NCI-H2107 treated with DMSO at 0.1 percent for 48 hours (cell line): ENCODE measurements at regions not wholly inside any gene's neighbourhood (a gene's known extent, or its start where the extent isn't known, plus 50 kb on each side); places are given as distances from the start of the nearest gene placed in this dataset.
"Not testable (repeated sequence)": the region's sequence is repeated elsewhere in the genome, so short reads cannot be mapped to it uniquely, and the experiment has no call there.

Experiments
- DNase-seq: peaks from one replicate; lab custom pipeline; 2025; ENCODE audit not compliant: unreplicated experiment; lab: John Stamatoyannopoulos, UW

DNA sequence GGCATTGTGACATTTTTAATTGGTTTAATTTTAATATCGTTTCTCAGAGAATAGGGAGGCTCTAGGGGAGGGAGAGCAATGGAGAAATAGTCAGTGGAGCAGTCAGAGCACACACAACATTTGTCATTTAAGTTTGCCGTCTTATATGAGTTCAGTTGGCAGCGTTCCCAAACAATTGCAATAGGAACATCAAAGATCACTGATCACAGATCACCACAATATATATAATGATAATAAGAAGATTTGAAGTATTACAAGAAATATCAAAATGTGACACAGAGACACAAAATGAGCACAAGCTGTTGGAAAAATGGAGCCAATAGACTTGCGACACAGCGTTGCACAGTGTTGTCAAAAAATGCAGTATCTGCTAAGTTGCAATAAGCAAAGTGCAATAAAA is 303.7 kb downstream of the CDH19 start:
- DNase-seq, result no peak

DNA sequence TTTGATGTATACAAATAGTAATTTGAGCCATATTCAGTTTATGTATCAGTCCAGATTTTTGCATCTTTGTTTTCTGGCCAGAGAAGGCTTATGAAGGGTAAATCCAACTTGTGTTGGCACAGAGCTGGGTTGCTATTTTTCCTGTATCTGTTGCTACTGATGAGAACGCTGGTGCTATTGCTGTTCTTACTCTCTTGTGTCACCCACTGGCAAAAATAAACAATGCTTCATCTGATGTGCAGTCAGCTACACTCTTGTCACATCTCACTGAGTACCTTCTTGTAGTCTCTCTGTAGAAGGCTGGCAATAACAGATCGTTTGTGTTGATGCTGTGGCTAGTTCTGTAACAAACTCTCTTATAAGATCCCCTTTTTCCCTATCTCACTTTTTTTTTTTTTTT is 323.4 kb downstream of the CDH19 start:
- no peak for DNase-seq

DNA sequence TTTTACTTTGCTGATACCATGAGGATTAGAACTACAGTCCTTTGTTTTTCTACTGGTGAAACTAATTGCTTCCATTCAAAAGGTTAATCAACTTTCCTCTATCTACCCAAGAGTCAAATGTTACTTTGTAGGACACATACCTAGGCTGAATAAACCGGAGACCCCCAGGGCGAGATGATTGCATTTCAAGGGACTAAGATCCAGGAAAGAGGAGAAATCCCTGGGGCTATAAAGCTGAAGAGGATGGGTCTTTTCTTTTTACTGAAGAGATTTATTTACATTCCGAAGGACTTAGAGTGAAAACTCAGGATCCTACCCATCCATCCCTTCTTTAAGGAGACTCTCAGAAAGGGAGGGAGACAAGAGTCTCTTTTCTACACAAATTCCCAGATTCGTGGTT is 331.9 kb downstream of the CDH19 start:
- no peak for DNase-seq

DNA sequence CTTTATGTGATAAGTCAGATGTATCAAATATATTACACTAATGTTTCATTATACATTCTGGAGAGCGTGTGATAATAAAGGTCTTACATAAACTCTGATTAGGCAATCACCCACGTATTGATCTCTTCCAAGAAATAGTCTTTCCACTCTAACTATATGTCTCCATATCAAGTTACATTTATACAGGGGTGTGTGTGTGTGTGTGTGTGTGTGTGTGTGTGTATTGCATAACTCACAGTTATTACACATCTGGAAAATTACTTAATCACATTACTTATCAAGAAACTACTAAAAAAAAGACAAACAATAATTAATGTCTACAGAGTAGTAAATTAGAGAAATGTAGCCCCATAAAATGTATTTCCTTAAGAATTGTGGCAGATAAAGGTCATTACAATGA is 339.8 kb downstream of the CDH19 start:
- DNase-seq, result no peak

DNA sequence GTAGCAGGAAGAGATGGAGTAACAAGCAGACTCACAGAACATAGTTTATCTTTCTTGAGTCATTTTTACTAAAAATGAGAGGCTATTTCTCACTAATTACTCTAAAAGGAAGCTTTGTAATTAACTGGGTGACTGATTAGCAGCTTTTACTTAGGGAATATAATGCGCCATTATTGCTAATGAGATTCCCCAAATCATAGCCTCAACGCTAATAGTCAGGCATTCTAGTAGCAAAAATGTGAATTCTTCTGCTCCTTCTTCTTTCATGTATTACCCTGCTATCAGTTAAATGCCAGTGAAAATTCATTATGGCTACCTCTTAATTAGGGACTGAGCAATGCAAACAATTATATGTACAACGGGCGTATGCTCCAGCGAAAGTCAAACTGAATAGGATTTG is 349.8 kb downstream of the CDH19 start:
- no peak for DNase-seq

DNA sequence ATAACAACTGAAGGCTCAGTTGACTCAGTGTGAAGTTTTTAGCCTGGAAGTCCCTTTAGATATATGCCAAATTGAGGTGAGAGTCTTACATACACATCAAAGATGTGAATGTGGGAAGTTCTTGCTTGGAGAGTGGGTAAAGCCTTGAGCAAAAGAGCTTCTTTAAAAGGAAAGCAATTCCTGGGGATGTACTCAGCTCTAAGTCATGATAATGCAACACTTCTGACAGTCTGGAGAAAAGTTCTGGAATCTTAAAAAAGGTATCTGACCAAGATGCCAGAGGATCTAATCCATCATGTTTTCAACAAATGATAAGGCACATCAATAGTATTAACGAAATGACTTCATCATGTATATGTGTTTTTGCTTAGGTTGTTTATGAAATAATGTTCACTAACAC is 351.2 kb downstream of the CDH19 start:
- DNase-seq, result no peak

DNA sequence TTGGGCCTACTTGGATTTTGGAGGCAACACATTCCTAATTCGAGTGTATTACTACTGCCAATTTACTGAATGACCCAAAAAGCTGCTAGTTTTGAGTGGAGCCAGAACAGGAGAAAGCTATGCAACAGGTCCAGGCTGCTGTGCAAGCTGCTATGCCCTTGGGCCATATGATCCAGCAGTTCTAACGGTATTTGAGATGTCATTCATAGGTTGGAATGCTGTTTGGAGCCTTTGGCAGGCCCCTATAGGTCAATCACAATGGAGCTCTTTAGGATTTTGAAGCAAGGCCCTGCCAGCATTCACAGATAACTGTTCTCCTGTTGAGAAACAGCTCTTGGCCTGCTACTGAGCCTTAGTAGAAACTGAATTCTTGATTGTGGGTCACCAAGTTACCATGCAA is 368.7 kb downstream of the CDH19 start:
- no peak for DNase-seq

DNA sequence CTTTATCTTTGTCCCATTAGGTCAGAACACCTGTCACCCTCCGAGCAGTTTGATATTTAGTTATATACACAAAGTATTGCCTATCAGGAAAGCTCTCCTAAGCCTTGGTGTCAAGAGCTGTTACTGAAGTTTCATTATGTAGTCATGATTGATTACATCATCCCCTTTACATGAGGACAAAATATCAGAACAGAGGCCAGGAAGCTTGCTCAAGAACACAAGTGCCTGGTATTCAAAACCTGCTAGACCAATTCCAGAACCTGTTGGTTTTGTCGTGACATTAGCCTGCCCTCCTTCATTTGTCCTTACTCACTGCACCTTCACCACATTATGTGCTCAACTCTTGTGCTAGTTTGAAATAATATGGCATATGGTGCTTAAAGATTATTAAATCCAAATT is 377.1 kb downstream of the CDH19 start:
- no peak for DNase-seq

DNA sequence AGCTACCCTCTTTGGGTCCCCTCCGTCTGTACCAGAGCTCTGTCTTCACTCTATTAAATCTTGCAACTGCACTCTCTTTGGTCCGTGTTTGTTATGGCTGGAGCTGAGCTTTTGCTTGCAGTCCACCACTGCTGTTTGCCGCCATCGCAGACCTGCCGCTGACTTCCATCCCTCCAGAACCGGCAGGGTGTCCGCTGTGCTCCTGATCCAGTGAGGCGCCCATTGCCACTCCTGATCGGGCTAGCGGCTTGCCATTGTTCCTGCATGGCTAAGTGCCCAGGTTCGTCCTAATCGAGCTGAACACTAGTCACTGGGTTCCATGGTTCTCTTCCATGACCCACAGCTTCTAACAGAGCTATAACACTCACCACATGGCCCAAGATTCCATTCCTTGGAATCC is 380.6 kb downstream of the CDH19 start:
- DNase-seq, result not testable (repeated sequence)

DNA sequence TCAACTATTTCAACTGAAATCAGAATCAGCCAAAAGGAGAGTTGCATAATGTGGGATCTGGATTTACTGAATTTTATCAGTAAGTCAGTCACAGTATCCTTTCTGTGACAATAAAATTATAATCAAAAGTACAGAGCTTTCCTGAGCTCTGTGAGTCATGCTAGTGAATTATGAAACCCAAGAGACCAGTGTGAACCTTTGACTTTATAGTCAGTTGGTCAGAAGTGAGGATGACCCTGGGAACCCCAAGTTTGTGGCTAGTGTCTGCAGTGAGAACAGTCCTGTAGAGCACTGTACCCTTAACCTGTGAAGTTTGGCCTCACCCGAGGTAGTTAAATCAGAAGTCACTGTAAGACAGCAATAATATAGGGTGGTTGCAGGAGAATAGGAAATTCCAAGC is 381.7 kb downstream of the CDH19 start:
- no peak for DNase-seq

DNA sequence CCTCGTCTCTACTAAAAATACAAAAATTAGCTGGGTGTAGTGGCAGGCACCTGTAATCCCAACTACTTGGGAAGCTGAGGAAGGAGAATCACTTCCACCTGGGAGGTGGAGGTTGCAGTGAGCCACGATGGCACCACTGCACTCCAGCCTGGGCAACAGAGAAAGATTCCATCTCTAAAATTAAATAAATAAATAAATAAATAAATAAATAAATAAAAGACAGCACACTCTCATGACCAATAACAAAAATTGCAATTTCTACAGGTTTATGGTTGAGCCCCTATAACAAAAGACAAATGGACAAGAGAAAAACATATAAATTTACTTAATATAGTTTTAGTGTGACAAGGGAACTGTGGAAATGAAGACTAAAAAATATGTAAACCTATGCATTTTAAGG is 384.1 kb downstream of the CDH19 start:
- DNase-seq, result no peak

DNA sequence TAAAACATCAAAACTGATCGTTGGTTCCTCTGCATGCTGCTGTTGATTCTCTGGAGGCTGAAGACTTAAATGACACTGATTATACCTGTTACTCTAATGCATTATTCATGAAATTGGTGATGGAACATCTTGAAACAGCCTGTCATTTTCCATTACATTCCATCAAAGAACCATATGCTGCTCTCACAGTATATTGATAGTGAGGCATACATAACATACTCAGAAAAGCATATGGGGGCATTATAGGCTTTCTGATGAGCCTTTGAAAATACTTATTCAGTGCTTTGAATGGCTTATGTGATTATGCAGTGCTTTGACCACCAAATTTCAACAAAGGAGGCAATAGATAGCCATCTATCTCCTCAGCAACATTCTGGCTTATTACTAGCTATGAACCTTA is 392.1 kb downstream of the CDH19 start:
- no peak for DNase-seq

DNA sequence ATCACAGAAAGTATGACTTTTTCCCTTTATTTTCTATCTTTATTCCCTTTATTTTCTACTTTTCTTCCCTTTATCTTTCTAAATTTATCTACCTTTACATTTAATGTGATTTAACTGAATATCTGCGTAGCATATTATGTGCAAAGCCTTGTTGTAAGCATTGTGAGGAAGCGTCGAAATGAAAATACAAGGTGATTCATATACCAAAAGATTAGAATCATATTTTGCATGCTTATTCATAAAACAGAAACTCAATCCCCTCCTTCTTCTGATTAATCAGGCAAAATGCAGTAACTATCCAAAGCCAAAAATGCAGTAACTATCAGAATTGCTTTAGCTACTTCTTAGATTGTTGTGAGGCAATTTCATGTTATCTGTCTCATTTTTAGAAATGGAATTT is 393.0 kb downstream of the CDH19 start:
- no peak for DNase-seq

DNA sequence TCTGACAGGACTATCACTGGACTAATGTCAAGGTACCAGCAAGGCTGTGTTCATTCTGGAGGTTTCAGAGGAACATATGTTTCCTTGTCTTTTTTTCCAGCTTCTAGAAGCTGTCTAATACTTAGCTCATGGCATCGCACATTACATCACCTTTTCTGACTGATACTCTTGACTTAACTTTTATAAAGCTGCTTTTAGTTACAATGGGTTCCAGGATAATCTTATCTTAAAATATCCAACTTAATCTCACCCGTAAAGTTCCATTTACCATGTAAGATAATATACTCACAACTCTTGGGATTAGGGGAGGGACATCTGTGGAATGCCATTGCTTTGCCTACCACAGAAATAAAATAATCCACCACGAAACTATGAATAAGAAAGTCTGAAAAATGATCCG is 394.2 kb downstream of the CDH19 start:
- no peak for DNase-seq

DNA sequence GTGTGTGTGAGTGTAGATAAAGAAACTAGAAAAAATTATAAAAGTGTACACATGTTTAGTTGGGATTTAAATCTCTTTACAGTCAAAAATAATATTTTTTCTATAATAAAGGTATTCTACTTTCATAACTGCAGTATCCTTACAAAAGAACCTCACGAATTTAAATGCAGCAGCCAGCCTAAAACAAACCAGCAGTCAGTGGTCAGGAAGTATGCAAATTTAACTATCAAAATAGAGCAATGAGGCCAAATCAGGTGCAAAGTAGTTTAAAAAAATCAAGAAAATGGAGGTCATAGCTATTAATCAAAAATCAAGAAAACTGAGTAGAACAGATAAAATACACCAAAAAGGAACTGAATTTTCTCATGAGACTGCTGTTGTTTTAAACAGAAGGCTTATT is 407.1 kb downstream of the CDH19 start:
- no peak for DNase-seq

DNA sequence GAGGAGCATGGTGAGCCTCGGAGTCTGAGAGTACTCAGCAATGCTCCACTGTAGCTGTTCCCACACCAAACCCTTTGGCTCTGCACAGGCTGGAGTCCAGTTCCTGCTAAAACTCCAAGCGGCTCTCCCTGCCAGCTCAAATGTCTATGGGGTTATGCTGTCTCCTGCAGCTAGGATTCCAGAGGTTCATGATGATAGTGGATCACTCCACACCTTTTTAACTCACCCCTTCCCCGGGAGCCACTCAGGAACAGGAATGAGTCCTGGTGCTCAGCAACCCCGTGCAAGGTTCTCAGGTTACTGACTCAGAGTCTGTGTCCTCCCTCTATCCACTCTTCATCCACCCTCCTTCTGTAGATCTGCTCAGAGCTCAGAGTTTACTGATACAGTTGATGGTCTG is 410.0 kb downstream of the CDH19 start:
- DNase-seq, result no peak

DNA sequence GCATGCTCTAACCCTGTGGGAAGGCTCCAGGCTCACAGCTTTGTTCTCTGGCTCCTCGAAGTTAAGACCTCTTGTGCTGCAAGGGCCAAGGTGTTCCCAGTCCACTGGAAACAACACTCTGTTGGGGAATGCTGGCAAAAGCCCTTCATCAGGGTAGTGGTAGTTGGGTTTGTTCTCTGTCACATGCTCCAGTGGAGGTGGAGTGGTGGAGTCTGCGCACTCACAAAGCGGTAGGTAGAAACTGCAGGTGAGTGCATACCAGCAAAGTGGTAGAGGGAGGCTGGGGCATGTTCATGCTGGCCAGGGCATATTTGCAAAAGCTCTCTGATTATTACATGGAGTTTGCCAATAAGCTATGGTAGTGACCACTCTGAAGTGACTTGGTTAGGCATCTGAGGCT is 410.5 kb downstream of the CDH19 start:
- DNase-seq, result no peak

DNA sequence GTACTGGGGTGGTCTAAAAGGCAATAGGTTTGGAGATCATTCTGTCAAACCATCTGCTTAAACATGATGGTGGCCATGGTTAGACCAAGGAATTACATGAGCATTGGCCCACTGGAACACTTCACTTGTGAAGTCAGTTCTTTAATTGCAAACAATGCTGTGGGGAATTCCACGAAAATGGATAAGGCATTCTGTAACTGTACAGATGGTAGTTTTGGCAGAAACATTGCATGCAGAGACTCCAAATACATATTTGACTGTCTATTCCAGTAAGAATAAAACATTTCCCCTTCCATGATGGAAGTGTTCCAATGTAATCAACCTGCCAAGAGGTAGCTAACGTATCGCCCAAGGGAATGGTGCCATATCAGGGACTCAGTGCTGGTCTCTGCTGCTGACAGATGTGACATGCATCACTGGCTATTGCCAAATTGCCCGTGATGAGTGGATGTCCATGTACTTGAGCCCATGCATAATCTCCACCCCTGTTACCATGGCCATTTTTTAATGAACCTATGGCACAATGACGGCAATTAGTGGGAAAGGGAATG is 417.9 kb downstream of the CDH7 start:
- no peak for DNase-seq

DNA sequence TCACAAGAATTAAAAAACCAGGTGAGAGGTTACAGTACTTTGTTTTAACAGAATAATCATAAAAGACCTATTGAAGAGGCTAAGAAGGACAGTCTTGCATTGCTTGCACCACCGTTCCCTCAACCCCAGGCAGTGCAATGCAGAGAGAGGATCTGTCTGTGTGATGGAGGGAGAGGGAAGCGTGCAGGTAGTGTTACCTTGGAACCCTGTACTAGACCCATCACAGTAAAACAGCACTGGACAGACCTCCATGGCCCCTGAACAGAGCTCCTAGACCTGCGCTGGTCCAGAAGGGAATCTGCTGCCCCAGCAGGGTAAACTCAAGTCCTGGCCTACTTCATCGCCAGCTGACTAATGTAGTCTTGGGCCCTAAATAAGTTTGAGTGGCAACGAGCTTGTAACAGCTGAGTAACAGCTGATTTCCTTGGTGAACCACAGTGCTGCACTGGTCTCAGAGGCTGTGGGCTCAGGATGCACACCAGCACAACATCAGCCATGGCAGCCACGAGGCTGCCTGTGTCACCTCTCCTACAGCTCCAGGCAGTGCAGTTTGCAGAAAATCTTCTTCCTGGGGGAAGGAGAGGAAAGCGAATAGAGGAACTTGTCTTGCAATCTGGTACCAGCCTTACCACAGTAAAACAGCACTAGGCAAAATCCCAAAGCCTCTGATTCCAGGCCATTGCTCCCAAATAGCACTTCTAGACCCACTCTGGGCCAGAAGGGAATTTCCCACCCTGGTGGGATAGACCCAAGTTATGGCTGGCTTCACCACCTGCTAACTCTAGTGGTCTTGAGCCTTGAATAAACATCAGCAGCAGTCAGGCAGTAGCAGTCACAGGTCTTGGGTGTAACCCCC is 417.2 kb downstream of the CDH7 start:
- no peak for DNase-seq

DNA sequence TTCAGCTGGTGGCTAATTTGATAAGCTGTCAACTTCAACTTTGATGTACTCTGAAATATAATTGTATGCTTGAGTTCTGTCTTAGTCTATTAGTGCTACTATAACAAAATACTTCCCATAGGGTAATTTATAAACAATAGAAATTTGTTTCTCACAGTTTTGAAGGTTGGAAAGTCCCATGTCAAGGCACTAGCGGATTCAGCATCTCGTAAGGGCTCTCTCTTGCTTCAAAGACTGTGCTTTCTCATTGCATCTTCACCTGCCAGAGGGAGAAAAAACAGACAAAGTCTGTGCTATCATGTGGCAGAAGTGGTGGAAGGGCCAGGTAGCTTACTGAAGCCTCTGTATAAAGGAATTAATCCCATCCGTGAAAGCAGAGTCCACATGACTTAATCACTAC is 409.2 kb downstream of the CDH7 start:
- no peak for DNase-seq

DNA sequence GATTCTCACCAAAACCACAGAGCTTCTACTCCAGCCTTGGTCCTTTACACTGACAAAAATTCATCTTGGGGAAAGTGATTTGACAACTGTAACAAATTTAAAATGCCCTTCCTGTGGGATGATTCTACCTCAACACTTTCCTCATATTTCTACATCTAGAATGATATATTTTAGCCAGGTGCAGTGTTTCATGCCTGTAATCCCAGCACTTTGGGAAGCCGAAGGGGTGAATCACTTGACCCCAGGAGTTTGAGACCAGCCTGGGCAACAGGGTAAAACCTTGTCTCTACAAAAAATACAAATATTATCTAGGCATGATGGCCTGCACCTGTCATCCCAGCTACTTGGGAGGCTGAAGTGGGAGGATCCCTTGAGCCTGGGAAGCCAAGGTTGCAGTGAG is 408.6 kb downstream of the CDH7 start:
- no peak for DNase-seq

DNA sequence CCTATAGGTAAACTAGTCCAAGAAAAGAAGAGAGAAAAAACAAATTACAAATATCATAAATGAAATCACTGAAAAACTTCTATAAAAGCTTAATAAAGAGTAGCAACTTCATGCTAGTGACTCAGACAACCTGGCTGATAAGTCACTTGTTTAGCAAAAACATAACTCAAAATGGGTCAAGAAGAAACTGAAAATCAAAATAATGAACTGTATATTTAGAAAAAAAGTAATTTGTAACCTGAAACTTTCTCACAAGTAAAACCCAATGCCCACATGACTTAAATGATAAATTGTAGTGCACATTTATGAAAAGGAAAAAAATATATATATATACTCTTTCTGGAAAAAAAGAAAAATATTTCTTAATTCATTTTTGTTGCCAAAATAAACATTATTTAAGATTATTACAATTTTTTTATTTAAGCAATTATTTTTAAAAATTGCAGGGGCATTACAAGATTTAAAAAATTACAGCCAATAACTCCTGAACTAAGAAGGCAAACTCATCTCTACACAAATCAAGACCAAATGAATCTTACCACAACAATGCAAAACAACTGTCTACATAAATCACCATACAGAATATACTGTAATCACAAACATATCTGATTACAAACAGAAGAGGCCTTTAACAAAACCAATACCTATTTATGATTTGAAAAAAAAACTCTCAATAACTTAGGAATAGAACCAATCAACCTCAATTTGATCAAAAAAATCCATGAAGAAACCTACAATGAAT is 406.3 kb downstream of the CDH7 start:
- DNase-seq, result no peak
